ENCODE measurements at regions not wholly inside any gene's neighbourhood (a gene's known extent, or its start where the extent isn't known, plus 50 kb on each side); places are given as distances from the start of the nearest gene placed in this dataset.

DNA sequence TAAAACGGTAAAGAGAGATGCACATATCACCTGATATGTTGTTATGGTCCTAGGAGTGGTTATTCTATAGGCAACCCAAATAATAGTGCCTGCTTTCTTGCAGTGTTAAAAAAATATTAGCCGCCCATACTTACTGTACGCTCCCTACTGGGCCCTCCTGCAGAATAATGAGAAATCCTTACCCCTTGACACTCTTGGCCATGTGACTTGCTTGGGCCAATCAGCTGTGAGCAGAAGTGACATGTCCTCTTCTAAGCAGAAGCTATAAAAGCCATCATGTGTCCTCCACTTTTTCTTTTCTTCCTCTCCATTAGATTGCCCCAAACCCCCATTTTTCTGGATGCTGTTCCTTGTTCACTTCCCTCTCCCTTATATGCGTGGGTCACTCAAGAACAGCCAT is 90.5 kb upstream of the SPRED2 start:
- TF ChIP-seq, protein P1, sequence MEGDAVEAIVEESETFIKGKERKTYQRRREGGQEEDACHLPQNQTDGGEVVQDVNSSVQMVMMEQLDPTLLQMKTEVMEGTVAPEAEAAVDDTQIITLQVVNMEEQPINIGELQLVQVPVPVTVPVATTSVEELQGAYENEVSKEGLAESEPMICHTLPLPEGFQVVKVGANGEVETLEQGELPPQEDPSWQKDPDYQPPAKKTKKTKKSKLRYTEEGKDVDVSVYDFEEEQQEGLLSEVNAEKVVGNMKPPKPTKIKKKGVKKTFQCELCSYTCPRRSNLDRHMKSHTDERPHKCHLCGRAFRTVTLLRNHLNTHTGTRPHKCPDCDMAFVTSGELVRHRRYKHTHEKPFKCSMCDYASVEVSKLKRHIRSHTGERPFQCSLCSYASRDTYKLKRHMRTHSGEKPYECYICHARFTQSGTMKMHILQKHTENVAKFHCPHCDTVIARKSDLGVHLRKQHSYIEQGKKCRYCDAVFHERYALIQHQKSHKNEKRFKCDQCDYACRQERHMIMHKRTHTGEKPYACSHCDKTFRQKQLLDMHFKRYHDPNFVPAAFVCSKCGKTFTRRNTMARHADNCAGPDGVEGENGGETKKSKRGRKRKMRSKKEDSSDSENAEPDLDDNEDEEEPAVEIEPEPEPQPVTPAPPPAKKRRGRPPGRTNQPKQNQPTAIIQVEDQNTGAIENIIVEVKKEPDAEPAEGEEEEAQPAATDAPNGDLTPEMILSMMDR (conservative IDR thresholded peaks at IDR 0.05) = no peak
- TF ChIP-seq ZFX (IDR thresholded peaks at IDR 0.05) = no peak

All from C4-2B (cell line).